ENCODE measurements at regions not wholly inside any gene's neighbourhood (a gene's known extent, or its start where the extent isn't known, plus 50 kb on each side); places are given as distances from the start of the nearest gene placed in this dataset.

GRCh38 chr4:1539859-1540600 is 133.8 kb upstream of the NKX1-1 start:
- no peaks in the 10 kb centered on the region for H3K36me3 Mint-ChIP-seq
- H3K9me3 Mint-ChIP-seq, result no peaks in the 10 kb centered on the region
- H3K36me3 ChIP-seq (ENCODE audit: control insufficient read depth in 2 of 2, extremely low read depth in 1 of 2, insufficient read depth in 1 of 2, low read length in 1 of 2), result no peaks in the 10 kb centered on the region
- peaks cover 0 to 26% of the 10 kb centered on the region in 2 experiments for H3K27me3 ChIP-seq (replicated peaks in 1 of 2; ENCODE audit: control insufficient read depth in 2 of 2, extremely low read depth in 1 of 2, insufficient read depth in 2 of 2, low read length in 1 of 2)
- ChIA-PET CTCF (no interaction called here), POLR2A (no interaction called here)
- no peaks in the 10 kb centered on the region for H3K9me3 ChIP-seq
- no peak overlapping the region for H3K27ac ChIP-seq (ENCODE audit: low read length)
- no peak for DNase-seq
- H3K4me1 Mint-ChIP-seq, result peaks cover 6 to 14% (median 12%) of the 10 kb centered on the region in 3 donors
- WGBS (ENCODE audit: insufficient coverage), result 85% methylated on average over 42 of the region's 45 CpGs
- H3K27me3 Mint-ChIP-seq, result no peaks in the 10 kb centered on the region
- H3K4me3 ChIP-seq (ENCODE audit: control insufficient read depth in 1 of 2, extremely low read depth in 1 of 2, low read length in 1 of 2), result no peak overlapping the region
- ATAC-seq (replicated peaks in 1 of 4), result no peak
- H3K4me3 Mint-ChIP-seq, result no peak overlapping the region
- peaks cover 0 to 20% of the 10 kb centered on the region in 2 experiments for H3K4me1 ChIP-seq (ENCODE audit: control insufficient read depth in 1 of 2, extremely low read depth in 1 of 2, insufficient read depth in 2 of 2, low read length in 2 of 2)
- H3K27ac Mint-ChIP-seq, result no peak overlapping the region

DNA sequence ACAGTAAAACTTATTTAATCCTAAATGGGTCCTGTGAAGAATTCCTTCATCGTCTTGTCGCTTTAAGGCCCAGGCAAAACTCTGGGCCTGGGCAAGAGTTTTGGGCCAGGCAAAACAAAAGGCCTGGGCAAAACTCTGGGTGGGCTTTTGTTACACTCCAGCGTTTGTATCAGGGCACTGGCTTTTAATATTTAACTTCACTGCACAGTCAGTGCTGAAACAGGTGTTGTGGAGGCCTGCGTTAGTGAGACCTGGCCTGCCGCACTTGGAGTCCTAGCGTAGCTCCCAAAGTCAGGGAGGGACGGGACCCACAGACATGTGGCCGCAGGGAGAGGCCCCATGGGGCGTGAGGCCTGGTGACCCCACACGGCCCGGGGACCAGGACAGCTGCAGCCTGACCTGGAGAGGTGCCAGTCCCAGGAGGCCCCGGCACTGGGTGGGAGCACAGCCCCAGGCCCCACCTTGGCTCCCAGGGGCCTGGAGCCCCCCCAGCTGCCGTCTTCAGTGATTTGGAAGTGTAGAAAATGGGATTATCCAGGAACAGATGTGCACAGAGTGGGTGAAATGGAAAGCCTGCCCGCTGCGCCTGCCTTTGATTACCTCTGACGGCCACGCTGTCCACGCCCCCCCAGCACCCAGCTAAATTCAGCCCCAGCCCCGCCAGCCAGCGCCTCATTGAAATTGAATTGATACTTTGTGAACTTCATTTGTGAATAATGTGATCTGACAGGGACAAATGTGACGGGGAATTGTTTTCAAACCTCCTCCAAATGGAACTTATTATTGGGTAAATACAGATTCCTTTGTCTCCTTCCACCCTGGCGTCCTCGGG is 132.9 kb upstream of the NKX1-1 start:
- DNase-seq, result no peak
- CTCF ChIA-PET, result no interaction called here
- Mint-ChIP-seq H3K27ac (no peak overlapping the region), H3K27me3 (no peaks in the 10 kb centered on the region), H3K9me3 (no peaks in the 10 kb centered on the region), H3K4me3 (no peak overlapping the region), H3K36me3 (no peaks in the 10 kb centered on the region), H3K4me1 (peaks cover 0 to 6% (median 5%) of the 10 kb centered on the region in 3 donors)
- ATAC-seq (replicated peaks in 1 of 4), result no peak
- WGBS (ENCODE audit: insufficient coverage), result 92% methylated on average over 15 of the region's 23 CpGs
- no peak overlapping the region for H3K27ac ChIP-seq (ENCODE audit: low read length)
- H3K4me1 ChIP-seq (ENCODE audit: control insufficient read depth in 1 of 2, extremely low read depth in 1 of 2, insufficient read depth in 2 of 2, low read length in 2 of 2), result peaks cover 0 to 11% of the 10 kb centered on the region in 2 experiments
- no peaks in the 10 kb centered on the region for H3K9me3 ChIP-seq
- no peak overlapping the region for H3K4me3 ChIP-seq (ENCODE audit: control insufficient read depth in 1 of 2, extremely low read depth in 1 of 2, low read length in 1 of 2)
- H3K36me3 ChIP-seq (ENCODE audit: control insufficient read depth in 2 of 2, extremely low read depth in 1 of 2, insufficient read depth in 1 of 2, low read length in 1 of 2), result no peaks in the 10 kb centered on the region
- POLR2A ChIA-PET, result no interaction called here
- H3K27me3 ChIP-seq (replicated peaks in 1 of 2; ENCODE audit: control insufficient read depth in 2 of 2, extremely low read depth in 1 of 2, insufficient read depth in 2 of 2, low read length in 1 of 2), result peaks cover 0 to 32% of the 10 kb centered on the region in 2 experiments

DNA sequence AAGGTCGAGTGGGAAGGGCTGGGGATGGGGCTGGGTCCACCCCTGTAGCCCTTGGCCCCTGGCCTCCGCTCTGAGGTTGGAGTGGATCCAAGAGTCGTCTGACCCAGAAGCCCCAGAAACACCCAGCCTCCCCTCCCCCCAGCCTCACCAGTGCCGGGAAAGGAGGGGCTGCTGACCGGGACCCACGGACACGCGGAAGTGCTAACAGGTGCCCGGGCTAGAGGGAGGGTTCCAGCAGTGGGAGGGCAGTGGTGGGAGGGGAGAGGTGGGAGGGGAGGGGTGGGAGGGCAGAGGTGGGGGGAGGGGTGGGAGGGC is 131.8 kb upstream of the NKX1-1 start:
- no peaks in the 10 kb centered on the region for H3K9me3 Mint-ChIP-seq
- no peak overlapping the region for H3K4me3 ChIP-seq (ENCODE audit: control insufficient read depth in 1 of 2, extremely low read depth in 1 of 2, low read length in 1 of 2)
- 45% methylated on average over 3 of the region's 9 CpGs for WGBS (ENCODE audit: insufficient coverage)

DNA sequence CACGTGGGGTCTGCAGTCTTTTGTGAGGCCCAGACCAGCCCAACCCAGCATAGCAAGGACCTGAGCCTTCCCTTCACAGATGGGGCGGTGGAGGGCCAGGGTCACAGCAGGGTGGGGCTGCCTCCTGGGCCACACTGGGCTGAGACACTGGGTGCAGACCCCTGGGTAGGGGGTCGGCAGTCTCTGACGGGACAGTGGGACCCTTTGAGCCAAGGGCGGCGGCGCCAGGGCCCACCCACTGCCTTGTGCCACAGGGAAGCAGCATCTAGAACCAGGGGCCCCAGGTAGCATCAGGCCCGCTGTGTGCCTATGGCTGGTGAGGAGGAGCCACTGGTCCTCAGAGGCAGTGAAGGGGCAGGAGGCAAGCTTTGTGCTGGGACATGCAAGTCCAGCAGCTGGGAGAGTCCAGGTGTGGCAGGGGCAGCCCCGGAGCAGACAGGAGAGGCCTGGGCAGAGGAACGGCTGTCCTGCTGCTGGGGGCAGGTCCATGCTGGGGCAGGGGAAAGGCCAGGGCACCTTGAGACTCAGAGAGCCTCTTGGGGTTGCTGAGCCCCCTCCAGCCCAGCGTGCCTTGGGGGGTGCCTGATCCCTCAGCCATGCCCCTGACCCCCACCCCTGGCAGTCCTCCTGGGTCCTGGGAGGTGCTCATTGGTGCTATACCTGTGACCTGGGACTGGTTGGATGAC is 131.3 kb upstream of the NKX1-1 start:
- H3K36me3 ChIP-seq (ENCODE audit: control insufficient read depth in 2 of 2, extremely low read depth in 1 of 2, insufficient read depth in 1 of 2, low read length in 1 of 2), result no peaks in the 10 kb centered on the region
- H3K27me3 Mint-ChIP-seq, result peaks cover 3 to 9% of the 10 kb centered on the region in 2 donors
- H3K4me1 ChIP-seq (ENCODE audit: control insufficient read depth in 1 of 2, extremely low read depth in 1 of 2, insufficient read depth in 2 of 2, low read length in 2 of 2), result no peaks in the 10 kb centered on the region
- ChIA-PET POLR2A (no interaction called here), CTCF (no interaction called here)
- H3K4me1 Mint-ChIP-seq, result no peaks in the 10 kb centered on the region
- H3K27ac ChIP-seq (ENCODE audit: low read length), result no peak overlapping the region
- no peaks in the 10 kb centered on the region for H3K9me3 ChIP-seq
- no peaks in the 10 kb centered on the region for H3K36me3 Mint-ChIP-seq
- H3K27me3 ChIP-seq (replicated peaks in 1 of 2; ENCODE audit: control insufficient read depth in 2 of 2, extremely low read depth in 1 of 2, insufficient read depth in 2 of 2, low read length in 1 of 2), result peaks cover 0 to 39% of the 10 kb centered on the region in 2 experiments
- no peaks in the 10 kb centered on the region for H3K9me3 Mint-ChIP-seq
- no peak for ATAC-seq (replicated peaks in 1 of 4)
- 74% methylated on average over 11 of the region's 11 CpGs for WGBS (ENCODE audit: insufficient coverage)
- no peak for DNase-seq
- no peak overlapping the region for H3K4me3 Mint-ChIP-seq
- H3K27ac Mint-ChIP-seq, result no peak overlapping the region
- H3K4me3 ChIP-seq (ENCODE audit: control insufficient read depth in 1 of 2, extremely low read depth in 1 of 2, low read length in 1 of 2), result no peak overlapping the region

More for the DNA sequence above, 131.8 kb upstream of the NKX1-1 start:
- ChIA-PET CTCF (no interaction called here), POLR2A (no interaction called here)
- no peaks in the 10 kb centered on the region for H3K36me3 ChIP-seq (ENCODE audit: control insufficient read depth in 2 of 2, extremely low read depth in 1 of 2, insufficient read depth in 1 of 2, low read length in 1 of 2)
- H3K4me1 ChIP-seq (ENCODE audit: control insufficient read depth in 1 of 2, extremely low read depth in 1 of 2, insufficient read depth in 2 of 2, low read length in 2 of 2), result peaks cover 0 to under 1% of the 10 kb centered on the region in 2 experiments
- Mint-ChIP-seq H3K27me3 (peaks cover 3 to 9% of the 10 kb centered on the region in 2 donors), H3K27ac (no peak overlapping the region), H3K36me3 (no peaks in the 10 kb centered on the region), H3K4me1 (no peaks in the 10 kb centered on the region), H3K4me3 (no peak overlapping the region)
- no peak overlapping the region for H3K27ac ChIP-seq (ENCODE audit: low read length)
- no peaks in the 10 kb centered on the region for H3K9me3 ChIP-seq
- ATAC-seq (replicated peaks in 1 of 4), result no peak
- DNase-seq, result no peak
- peaks cover 0 to 39% of the 10 kb centered on the region in 2 experiments for H3K27me3 ChIP-seq (replicated peaks in 1 of 2; ENCODE audit: control insufficient read depth in 2 of 2, extremely low read depth in 1 of 2, insufficient read depth in 2 of 2, low read length in 1 of 2)

GRCh38 chr4:1536579-1537409 is 130.6 kb upstream of the NKX1-1 start:
- peaks cover 0 to 46% of the 10 kb centered on the region in 2 experiments for H3K27me3 ChIP-seq (replicated peaks in 1 of 2; ENCODE audit: control insufficient read depth in 2 of 2, extremely low read depth in 1 of 2, insufficient read depth in 2 of 2, low read length in 1 of 2)
- no peak overlapping the region for H3K27ac ChIP-seq (ENCODE audit: low read length)
- H3K9me3 Mint-ChIP-seq, result no peaks in the 10 kb centered on the region
- CTCF ChIA-PET, result no interaction called here
- no peak for ATAC-seq (replicated peaks in 1 of 4)
- no peak overlapping the region for H3K4me3 Mint-ChIP-seq
- no peaks in the 10 kb centered on the region for H3K4me1 ChIP-seq (ENCODE audit: control insufficient read depth in 1 of 2, extremely low read depth in 1 of 2, insufficient read depth in 2 of 2, low read length in 2 of 2)
- no peak overlapping the region for H3K4me3 ChIP-seq (ENCODE audit: control insufficient read depth in 1 of 2, extremely low read depth in 1 of 2, low read length in 1 of 2)
- no peak for DNase-seq
- H3K9me3 ChIP-seq, result no peaks in the 10 kb centered on the region
- no peaks in the 10 kb centered on the region for H3K36me3 Mint-ChIP-seq
- no peaks in the 10 kb centered on the region for H3K4me1 Mint-ChIP-seq
- H3K36me3 ChIP-seq (ENCODE audit: control insufficient read depth in 2 of 2, extremely low read depth in 1 of 2, insufficient read depth in 1 of 2, low read length in 1 of 2), result no peaks in the 10 kb centered on the region
- WGBS (ENCODE audit: insufficient coverage), result 86% methylated on average over 39 of the region's 42 CpGs
- POLR2A ChIA-PET, result no interaction called here
- H3K27me3 Mint-ChIP-seq, result peaks cover 6 to 9% of the 10 kb centered on the region in 2 donors
- no peak overlapping the region for H3K27ac Mint-ChIP-seq

DNA sequence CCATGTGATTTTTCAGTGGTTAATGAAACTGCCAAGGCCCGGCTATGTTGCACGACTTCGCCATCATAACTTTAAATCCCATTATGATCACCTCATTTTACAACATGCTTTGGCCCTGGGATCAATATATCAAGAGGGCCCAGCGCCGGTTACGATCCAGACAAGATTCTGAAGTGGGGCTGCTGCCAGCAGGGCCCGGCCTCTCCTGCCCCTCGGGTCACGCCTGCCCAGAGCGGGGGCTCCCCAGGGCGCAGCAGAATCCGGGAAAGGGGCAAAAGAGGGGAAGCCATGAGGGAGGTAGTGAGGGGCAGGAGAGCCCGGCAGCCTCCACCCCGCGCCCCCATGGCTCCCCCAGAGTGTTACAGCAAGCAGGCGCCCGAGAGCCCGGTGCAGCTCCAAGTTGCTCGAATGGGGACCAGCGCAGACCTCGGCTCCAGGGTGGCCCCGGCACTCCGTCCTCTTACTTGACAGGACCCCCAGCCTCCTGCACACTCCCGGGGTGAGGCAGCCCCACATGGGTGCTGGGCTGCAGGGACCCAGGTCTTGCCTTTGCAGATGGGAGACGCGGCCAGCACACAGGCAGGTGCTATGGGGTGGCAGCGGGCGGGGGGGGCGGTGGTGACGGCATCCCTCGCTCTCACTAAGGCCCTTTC is 129.8 kb upstream of the NKX1-1 start:
- H3K27me3 ChIP-seq (replicated peaks in 1 of 2; ENCODE audit: control insufficient read depth in 2 of 2, extremely low read depth in 1 of 2, insufficient read depth in 2 of 2, low read length in 1 of 2), result peaks cover 0 to 52% of the 10 kb centered on the region in 2 experiments
- ChIA-PET POLR2A (no interaction called here), CTCF (no interaction called here)
- ATAC-seq (replicated peaks in 1 of 4) (no peak), DNase-seq (no peak)
- no peak overlapping the region for H3K27ac ChIP-seq (ENCODE audit: low read length)
- Mint-ChIP-seq H3K4me1 (no peaks in the 10 kb centered on the region), H3K4me3 (no peak overlapping the region), H3K36me3 (no peaks in the 10 kb centered on the region), H3K27ac (no peak overlapping the region), H3K9me3 (no peaks in the 10 kb centered on the region), H3K27me3 (peaks cover 7 to 14% of the 10 kb centered on the region in 2 donors)
- 84% methylated on average over 23 of the region's 31 CpGs for WGBS (ENCODE audit: insufficient coverage)
- H3K9me3 ChIP-seq, result no peaks in the 10 kb centered on the region
- H3K4me1 ChIP-seq (ENCODE audit: control insufficient read depth in 1 of 2, extremely low read depth in 1 of 2, insufficient read depth in 2 of 2, low read length in 2 of 2), result no peaks in the 10 kb centered on the region
- H3K4me3 ChIP-seq (ENCODE audit: control insufficient read depth in 1 of 2, extremely low read depth in 1 of 2, low read length in 1 of 2), result no peak overlapping the region
- H3K36me3 ChIP-seq (ENCODE audit: control insufficient read depth in 2 of 2, extremely low read depth in 1 of 2, insufficient read depth in 1 of 2, low read length in 1 of 2), result no peaks in the 10 kb centered on the region
